ENCODE measurements at regions not wholly inside any gene's neighbourhood (a gene's known extent, or its start where the extent isn't known, plus 50 kb on each side); places are given as distances from the start of the nearest gene placed in this dataset.

DNA sequence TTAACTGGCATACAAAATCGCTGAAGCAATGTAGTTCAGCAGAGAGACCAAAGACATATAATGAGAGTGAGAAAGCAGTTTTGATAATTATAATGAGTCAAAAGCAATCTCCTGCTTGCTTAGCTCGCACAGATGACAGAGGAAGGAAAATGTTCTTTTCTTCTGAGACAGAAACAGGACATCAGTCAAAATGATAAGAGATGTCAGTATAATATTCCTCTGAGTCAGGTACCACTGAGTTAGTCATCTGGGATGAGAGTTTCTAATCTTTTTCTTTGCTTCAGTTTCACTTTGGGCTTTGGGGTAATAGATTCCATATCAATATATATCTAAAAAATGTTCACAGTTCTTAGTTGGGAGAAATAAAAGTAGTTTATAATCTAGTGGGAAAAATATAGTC is 387.2 kb downstream of the PCDH7 start:
- no peak for DNase-seq (ENCODE audit: low read depth)
- TF ChIP-seq, protein P1, sequence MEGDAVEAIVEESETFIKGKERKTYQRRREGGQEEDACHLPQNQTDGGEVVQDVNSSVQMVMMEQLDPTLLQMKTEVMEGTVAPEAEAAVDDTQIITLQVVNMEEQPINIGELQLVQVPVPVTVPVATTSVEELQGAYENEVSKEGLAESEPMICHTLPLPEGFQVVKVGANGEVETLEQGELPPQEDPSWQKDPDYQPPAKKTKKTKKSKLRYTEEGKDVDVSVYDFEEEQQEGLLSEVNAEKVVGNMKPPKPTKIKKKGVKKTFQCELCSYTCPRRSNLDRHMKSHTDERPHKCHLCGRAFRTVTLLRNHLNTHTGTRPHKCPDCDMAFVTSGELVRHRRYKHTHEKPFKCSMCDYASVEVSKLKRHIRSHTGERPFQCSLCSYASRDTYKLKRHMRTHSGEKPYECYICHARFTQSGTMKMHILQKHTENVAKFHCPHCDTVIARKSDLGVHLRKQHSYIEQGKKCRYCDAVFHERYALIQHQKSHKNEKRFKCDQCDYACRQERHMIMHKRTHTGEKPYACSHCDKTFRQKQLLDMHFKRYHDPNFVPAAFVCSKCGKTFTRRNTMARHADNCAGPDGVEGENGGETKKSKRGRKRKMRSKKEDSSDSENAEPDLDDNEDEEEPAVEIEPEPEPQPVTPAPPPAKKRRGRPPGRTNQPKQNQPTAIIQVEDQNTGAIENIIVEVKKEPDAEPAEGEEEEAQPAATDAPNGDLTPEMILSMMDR (IDR thresholded peaks at IDR 0.05; ENCODE audit: insufficient read depth, low read depth, low read length), result no peak
- no peak overlapping the region for H3K4me3 ChIP-seq (ENCODE audit: low read depth, low read length)

DNA sequence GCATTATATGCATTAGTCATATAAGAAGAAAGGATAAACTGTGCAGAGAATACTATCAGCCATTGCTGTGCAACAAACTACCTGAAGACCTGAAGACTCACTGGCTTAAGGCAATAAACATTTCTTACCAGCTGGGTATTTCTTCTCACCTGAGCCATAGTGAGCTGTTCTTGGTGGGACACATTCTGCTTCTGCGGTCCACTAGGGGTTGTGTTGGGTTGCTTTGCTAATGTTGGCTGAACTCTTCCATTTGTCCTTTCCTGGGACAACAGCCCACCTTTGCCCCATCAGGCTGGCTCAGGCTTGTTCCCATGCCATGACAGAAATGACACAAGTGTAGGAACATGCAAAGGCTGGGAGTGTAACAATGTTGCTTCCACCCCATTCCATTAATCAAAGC is 388.6 kb downstream of the PCDH7 start:
- H3K4me3 ChIP-seq (ENCODE audit: low read depth, low read length), result no peak overlapping the region
- no peak for DNase-seq (ENCODE audit: low read depth)
- TF ChIP-seq, protein P1 (IDR thresholded peaks at IDR 0.05; ENCODE audit: insufficient read depth, low read depth, low read length), result no peak

DNA sequence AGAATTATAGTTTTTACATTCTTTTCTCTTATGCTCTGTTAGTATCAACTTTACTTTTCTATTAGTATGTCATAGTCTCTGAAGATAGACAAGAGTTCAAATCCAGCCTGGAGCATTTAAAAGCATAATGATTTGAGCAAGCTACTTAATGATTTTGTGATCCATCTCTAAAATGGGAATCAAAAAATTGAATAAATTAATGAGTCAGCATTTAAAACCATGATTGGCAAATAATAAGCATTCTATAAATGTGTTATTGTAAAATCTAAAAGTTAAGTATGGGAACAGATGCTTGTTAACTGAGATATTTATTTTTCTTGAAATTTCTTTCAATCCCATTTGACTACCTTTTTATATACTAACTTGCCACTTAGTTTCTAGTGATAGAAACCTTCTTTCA is 391.6 kb downstream of the PCDH7 start:
- H3K4me3 ChIP-seq (ENCODE audit: low read depth, low read length), result no peak overlapping the region
- TF ChIP-seq, protein P1 (IDR thresholded peaks at IDR 0.05; ENCODE audit: insufficient read depth, low read depth, low read length), result no peak

DNA sequence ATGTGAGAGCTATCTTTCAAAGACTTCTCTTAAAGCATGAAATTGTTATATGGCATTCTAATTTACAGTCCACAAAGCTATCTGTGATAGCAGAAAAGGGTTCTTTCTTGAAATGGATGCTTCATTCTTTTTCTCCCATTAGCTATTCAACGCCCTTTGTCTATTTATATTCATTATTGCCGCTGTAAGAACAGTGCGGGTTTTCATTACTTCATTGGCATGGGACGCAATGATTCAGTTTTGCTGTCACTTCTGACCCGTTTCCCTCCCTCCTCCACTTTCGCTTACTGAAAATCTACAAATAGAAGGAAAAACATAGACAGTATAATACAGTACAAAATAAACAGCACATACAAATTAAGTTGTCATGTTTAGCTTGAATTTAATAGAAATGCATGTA is 394.6 kb downstream of the PCDH7 start:
- TF ChIP-seq, protein P1 (IDR thresholded peaks at IDR 0.05; ENCODE audit: insufficient read depth, low read depth, low read length), result no peak
- no peak for DNase-seq (ENCODE audit: low read depth)
- H3K4me3 ChIP-seq (ENCODE audit: low read depth, low read length), result no peak overlapping the region

More for the DNA sequence above, 391.6 kb downstream of the PCDH7 start:
- DNase-seq (ENCODE audit: low read depth), result no peak

DNA sequence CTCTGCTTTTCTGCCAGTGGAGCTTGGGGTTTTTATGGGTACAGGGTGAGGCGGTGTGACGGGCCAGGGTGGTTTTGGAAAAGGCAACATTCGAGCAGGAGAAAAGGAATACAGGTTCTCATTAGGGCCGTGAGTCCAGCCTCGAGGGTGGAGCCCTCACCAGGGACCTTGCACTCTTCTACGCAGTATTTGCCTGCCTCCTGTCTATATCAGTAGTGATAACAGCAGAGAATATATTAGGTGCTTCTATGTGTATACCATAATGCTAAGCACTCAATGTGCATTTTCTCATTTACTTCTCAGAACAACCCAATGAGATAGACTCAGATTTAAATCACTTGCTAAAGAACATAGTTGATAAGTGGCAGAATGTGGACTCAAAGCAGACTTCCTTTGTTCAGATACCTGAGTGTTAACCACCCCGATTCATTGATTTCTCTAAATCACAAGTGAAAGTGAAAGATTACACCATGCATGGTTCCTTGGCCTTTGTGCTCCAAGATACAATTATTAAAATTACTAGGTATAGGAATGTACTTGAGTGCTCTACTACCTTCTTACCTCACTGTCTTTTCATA is 403.9 kb downstream of the PCDH7 start:
- no peak overlapping the region for H3K4me3 ChIP-seq (ENCODE audit: low read depth, low read length)
- DNase-seq (ENCODE audit: low read depth), result no peak
- TF ChIP-seq, protein P1 (IDR thresholded peaks at IDR 0.05; ENCODE audit: insufficient read depth, low read depth, low read length), result no peak

DNA sequence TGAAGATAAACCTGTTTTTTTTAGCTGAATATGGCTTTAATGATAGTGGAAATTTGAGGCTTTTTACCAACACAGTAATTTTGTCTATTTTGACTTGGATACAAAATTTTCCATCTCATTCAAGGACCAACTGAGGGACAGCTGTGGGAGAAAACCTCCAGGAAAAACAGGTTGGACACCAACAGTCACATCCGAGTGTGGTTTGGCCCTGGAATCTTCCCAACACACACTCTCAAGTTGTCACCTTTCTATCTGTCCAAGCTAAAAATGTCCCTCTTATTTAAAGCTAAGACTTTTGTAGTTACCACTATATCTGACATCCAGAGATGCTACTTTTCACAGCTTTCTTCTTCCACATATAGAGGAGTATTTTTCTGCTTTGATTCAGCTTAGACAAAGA is 404.9 kb downstream of the PCDH7 start:
- DNase-seq (ENCODE audit: low read depth), result no peak
- TF ChIP-seq, protein P1 (IDR thresholded peaks at IDR 0.05; ENCODE audit: insufficient read depth, low read depth, low read length), result no peak
- H3K4me3 ChIP-seq (ENCODE audit: low read depth, low read length), result no peak overlapping the region

DNA sequence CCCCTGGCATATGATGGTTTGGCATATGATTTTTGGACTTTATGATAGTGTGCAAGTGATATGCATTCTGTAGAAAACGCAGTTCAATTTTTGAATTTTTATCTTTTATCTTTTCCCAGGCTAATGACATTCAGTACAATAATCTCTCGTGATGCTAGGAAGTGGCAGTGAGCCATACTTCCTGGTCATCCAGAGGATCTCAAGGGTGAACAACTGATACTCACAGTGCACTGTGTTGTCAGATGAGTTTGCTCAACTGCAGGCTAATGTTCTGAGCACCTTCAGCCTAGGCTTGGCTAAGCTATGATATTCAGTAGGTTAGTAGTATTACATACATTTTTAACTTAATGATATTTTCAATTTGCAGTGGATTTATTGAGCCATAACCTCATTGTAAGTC is 405.3 kb downstream of the PCDH7 start:
- no peak overlapping the region for H3K4me3 ChIP-seq (ENCODE audit: low read depth, low read length)
- DNase-seq (ENCODE audit: low read depth), result no peak
- TF ChIP-seq, protein P1 (IDR thresholded peaks at IDR 0.05; ENCODE audit: insufficient read depth, low read depth, low read length), result no peak
